Kidney (tissue), 13 donors: ENCODE measurements at regions not wholly inside any gene's neighbourhood (a gene's known extent, or its start where the extent isn't known, plus 50 kb on each side); places are given as distances from the start of the nearest gene placed in this dataset.

ENCODE experiments used
- DNase-seq, 5 donors: peaks; one replicate each; pipeline ENCODE4 v3.0.0-alpha.2; 2013 to 2020
- FAIRE-seq: peaks from 2 replicates; lab custom pipeline; 2012; peaks lifted over from hg19 to GRCh38; lab: Jason Lieb, UNC
- H3K27ac ChIP-seq, 2 donors: one replicate each; pipeline ENCODE4 v1.7.0; 2013; ENCODE audit warnings: low read depth in 2 of 2, low read length in 2 of 2, inconsistent platforms in 1 of 2
- H3K27me3 ChIP-seq: one replicate; pipeline ENCODE4 v1.7.1; 2013; ENCODE audit warnings: low read length, inconsistent platforms; ENCODE audit not compliant: control insufficient read depth, insufficient read depth
- H3K36me3 ChIP-seq, 3 donors: one replicate each; pipeline versions ENCODE4 v1.7.0 to v1.7.1; 2013; ENCODE audit warnings: low read length in 3 of 3, control low read depth in 1 of 3, inconsistent platforms in 1 of 3; ENCODE audit not compliant: insufficient read depth in 3 of 3, control insufficient read depth in 2 of 3
- H3K4me1 ChIP-seq, 3 donors: one replicate each; pipeline versions ENCODE4 v1.7.0 to v1.7.1; 2013; ENCODE audit warnings: low read length in 3 of 3, inconsistent platforms in 1 of 3, low read depth in 1 of 3; ENCODE audit not compliant: control insufficient read depth in 2 of 3, insufficient read depth in 2 of 3
- H3K4me3 ChIP-seq, 3 donors: one replicate each; pipeline versions ENCODE4 v1.7.0 to v1.8.1; 2013; ENCODE audit warnings: low read length in 3 of 3, control low read depth in 1 of 3, inconsistent platforms in 1 of 3
- H3K9ac ChIP-seq, 3 donors: one replicate each; pipeline versions ENCODE4 v1.7.0 to v1.7.1; 2013; ENCODE audit warnings: low read length in 3 of 3, control low read depth in 1 of 3, inconsistent platforms in 1 of 3
- H3K9me3 ChIP-seq, 3 donors: one replicate each; pipeline versions ENCODE4 v1.7.0 to v1.7.1; 2013; ENCODE audit warnings: low read length in 3 of 3, control low read depth in 1 of 3, inconsistent platforms in 1 of 3; ENCODE audit not compliant: control insufficient read depth in 2 of 3, insufficient read depth in 1 of 3
- CTCF ChIP-seq: IDR thresholded peaks from 3 replicates; pipeline ENCODE4 v1.5.1; 2012; ENCODE audit warnings: mild to moderate bottlenecking, moderate library complexity, borderline replicate concordance; ENCODE audit not compliant: insufficient read depth; ENCODE audit errors: extremely low read depth
- intact Hi-C: fragments of 100-400 bp; cut with DNase I; formaldehyde crosslinking; loops from one replicate; pipeline ENCODE4 v1.11.1; 2022
- donor health status: control.
- donor health status: control.
- donor health status: control.
- donor health status: control.
- donor health status: control.
- donor health status: DM: yes; HTN: yes; CAD: no.
- donor health status: Normal renal cell carcinoma (clear cell type).

GRCh38 chr1:30200161-30200560 lies 523.2 kb downstream of the MATN1 start:
- Histone ChIP-seq H3K9ac (no peak overlapping the region), H3K36me3 (no peaks in the 10 kb centered on the region), H3K27ac (no peak overlapping the region), H3K9me3 (no peaks in the 10 kb centered on the region), H3K4me3 (no peak overlapping the region), H3K4me1 (no peaks in the 10 kb centered on the region), H3K27me3 (no peaks in the 10 kb centered on the region)
- intact Hi-C loops, result no loop called here
- DNase-seq, result no peak
- no peak for FAIRE-seq
- TF ChIP-seq CTCF, result no peak

- no peak for FAIRE-seq
Measured at GRCh38 chr1:30199563-30199962, 523.8 kb downstream of the MATN1 start.

GRCh38 chr1:30198795-30199403 lies 524.5 kb downstream of the MATN1 start:
- H3K9ac ChIP-seq, result no peak overlapping the region
- H3K27ac ChIP-seq, result no peak overlapping the region
- H3K27me3 ChIP-seq, result no peaks in the 10 kb centered on the region
- FAIRE-seq (no peak), DNase-seq (peak in 1 of 5 donors; percentile 23)
- no peak for TF ChIP-seq CTCF
- no peaks in the 10 kb centered on the region for H3K4me1 ChIP-seq
- H3K9me3 ChIP-seq, result no peaks in the 10 kb centered on the region
- H3K36me3 ChIP-seq, result no peaks in the 10 kb centered on the region
- intact Hi-C loops, result no loop called here
- no peak overlapping the region for H3K4me3 ChIP-seq

More at GRCh38 chr1:30199563-30199962, 523.8 kb downstream of the MATN1 start:
- H3K9me3 ChIP-seq, result no peaks in the 10 kb centered on the region
- H3K36me3 ChIP-seq, result no peaks in the 10 kb centered on the region
- no peak overlapping the region for H3K4me3 ChIP-seq
- no peak for TF ChIP-seq CTCF
- no peak overlapping the region for H3K27ac ChIP-seq
- DNase-seq, result no peak
- no peaks in the 10 kb centered on the region for H3K4me1 ChIP-seq
- H3K9ac ChIP-seq, result no peak overlapping the region
- no peaks in the 10 kb centered on the region for H3K27me3 ChIP-seq
- intact Hi-C loops, result no loop called here

- no peak overlapping the region for H3K4me3 ChIP-seq
- H3K4me1 ChIP-seq, result no peaks in the 10 kb centered on the region
- DNase-seq (no peak), FAIRE-seq (no peak)
- no peak overlapping the region for H3K9ac ChIP-seq
- no peak overlapping the region for H3K27ac ChIP-seq
- intact Hi-C loops, result no loop called here
- H3K36me3 ChIP-seq, result no peaks in the 10 kb centered on the region
- H3K9me3 ChIP-seq, result no peaks in the 10 kb centered on the region
- TF ChIP-seq CTCF, result no peak
- H3K27me3 ChIP-seq, result no peaks in the 10 kb centered on the region
Measured at GRCh38 chr1:30198451-30198760, 525.0 kb downstream of the MATN1 start.
